Upper lobe of right lung (tissue), 1 donor: ENCODE measurements at regions not wholly inside any gene's neighbourhood (a gene's known extent, or its start where the extent isn't known, plus 50 kb on each side); places are given as distances from the start of the nearest gene placed in this dataset.

Experiments
- ATAC-seq: fragments of 200-7000 bp; cut with Tn5 transposase; one replicate; pipeline ENCODE4 v1.9.1; 2020; ENCODE audit warnings: mild to moderate bottlenecking, moderate library complexity
- DNase-seq: peaks from one replicate; pipeline ENCODE4 v3.0.0-alpha.2; 2020
- H3K27ac ChIP-seq: fragments of 200-600 bp; one replicate; pipeline ENCODE4 v1.8.0; 2022
- H3K27me3 ChIP-seq: fragments of 200-600 bp; one replicate; pipeline ENCODE4 v1.8.0; 2022; ENCODE audit warnings: mild to moderate bottlenecking
- H3K36me3 ChIP-seq: fragments of 200-600 bp; one replicate; pipeline ENCODE4 v1.8.0; 2022
- H3K4me1 ChIP-seq: fragments of 200-600 bp; one replicate; pipeline ENCODE4 v1.8.0; 2022
- H3K4me3 ChIP-seq: fragments of 200-600 bp; one replicate; pipeline ENCODE4 v1.8.0; 2022; ENCODE audit warnings: mild to moderate bottlenecking
- H3K9me3 ChIP-seq: fragments of 200-600 bp; one replicate; pipeline ENCODE4 v1.8.0; 2022
- intact Hi-C: fragments of 100-400 bp; cut with DNase I; formaldehyde crosslinking; loops from one replicate; pipeline ENCODE4 v1.11.0; 2022
- TF ChIP-seq, protein P1 (sequence below): fragments of 200-600 bp; IDR thresholded peaks from one replicate; pipeline ENCODE4 v1.8.0; 2022; ENCODE audit warnings: antibody characterized with exemption
- donor health status: DM: no; HTN: yes; CAD: no; lungs with severe emphysema.

DNA sequence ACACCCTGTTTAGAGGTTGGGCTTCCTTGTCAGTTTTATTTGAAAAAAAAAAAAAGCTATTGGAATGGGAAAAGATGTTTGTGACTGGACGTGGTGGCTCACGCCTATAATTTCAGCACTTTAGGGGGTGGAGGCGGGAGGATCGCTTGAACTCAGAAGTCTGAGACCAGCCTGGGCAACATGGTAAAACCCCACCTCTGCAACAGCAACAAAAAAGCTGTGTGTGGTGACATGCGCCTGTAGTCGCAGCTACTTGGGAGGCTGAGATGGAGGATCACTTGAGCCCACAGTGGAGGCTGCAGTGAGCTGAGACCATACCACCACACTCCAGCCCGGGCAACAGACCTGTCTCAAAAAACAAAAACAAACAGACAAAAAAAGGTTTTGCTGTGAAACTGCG lies 66.1 kb upstream of the SIAH1 start:
- Histone ChIP-seq H3K4me1 (no peaks in the 10 kb centered on the region), H3K4me3 (no peak overlapping the region), H3K27me3 (no peaks in the 10 kb centered on the region), H3K27ac (no peak overlapping the region), H3K9me3 (no peaks in the 10 kb centered on the region), H3K36me3 (no peaks in the 10 kb centered on the region)
- ATAC-seq (no peak), DNase-seq (no peak)
- TF ChIP-seq, protein P1, sequence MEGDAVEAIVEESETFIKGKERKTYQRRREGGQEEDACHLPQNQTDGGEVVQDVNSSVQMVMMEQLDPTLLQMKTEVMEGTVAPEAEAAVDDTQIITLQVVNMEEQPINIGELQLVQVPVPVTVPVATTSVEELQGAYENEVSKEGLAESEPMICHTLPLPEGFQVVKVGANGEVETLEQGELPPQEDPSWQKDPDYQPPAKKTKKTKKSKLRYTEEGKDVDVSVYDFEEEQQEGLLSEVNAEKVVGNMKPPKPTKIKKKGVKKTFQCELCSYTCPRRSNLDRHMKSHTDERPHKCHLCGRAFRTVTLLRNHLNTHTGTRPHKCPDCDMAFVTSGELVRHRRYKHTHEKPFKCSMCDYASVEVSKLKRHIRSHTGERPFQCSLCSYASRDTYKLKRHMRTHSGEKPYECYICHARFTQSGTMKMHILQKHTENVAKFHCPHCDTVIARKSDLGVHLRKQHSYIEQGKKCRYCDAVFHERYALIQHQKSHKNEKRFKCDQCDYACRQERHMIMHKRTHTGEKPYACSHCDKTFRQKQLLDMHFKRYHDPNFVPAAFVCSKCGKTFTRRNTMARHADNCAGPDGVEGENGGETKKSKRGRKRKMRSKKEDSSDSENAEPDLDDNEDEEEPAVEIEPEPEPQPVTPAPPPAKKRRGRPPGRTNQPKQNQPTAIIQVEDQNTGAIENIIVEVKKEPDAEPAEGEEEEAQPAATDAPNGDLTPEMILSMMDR: no peak
- intact Hi-C loops: no loop called here

DNA sequence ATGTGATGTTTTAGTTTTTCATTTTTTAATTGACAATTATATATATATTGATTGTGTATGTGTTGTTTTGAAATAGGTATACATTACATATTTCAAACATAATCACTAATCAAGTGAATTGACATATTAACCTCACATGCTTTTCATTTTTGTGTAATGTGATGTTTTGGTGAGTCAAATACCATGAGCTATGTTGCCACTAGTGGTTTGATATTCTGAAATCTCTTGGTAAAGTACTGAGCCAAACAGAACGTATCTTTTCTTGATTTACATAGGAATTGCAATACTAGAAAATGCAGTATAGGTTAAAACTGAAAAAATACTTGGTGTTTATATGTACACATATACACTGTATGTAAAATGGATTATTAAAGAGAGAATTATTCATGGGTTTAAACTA lies 65.2 kb upstream of the SIAH1 start:
- H3K36me3 ChIP-seq: no peaks in the 10 kb centered on the region
- H3K9me3 ChIP-seq: no peaks in the 10 kb centered on the region
- intact Hi-C loops: no loop called here
- no peak for DNase-seq
- H3K27me3 ChIP-seq: no peaks in the 10 kb centered on the region
- no peak overlapping the region for H3K27ac ChIP-seq
- ATAC-seq: no peak
- H3K4me1 ChIP-seq: peaks cover 1% of the 10 kb centered on the region
- TF ChIP-seq, protein P1: no peak
- H3K4me3 ChIP-seq: no peak overlapping the region

DNA sequence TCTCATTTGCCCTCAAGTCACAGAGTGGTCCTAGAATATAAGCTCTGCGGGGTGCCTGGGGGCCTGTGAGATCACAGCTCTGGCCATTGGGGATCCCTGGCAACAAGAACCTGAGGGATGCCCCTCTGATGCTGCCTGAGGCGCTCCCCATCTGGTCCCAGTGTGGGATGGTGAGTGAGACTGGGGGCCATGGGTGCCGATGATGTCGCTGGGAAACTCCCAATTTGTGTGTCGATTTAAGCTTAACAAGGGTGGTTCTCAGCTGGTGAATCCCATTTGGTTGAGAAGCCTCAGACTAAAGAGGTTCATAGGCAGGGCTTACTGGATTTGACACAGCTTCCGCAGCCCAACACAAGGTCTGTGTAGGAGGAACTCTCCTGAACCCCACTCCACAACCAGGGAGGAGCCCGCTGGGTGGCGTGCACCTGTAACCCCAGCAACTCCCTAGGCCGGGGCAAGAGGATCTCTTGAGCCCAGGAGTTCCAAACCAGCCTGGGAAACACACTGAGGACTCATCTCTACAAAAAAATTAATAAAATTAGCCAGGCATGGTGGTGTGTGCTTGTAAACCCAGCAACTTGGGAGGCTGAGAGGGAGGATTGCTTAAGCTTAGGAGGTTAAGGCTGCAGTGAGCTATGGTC lies 63.7 kb upstream of the SIAH1 start:
- no peak for DNase-seq

DNA sequence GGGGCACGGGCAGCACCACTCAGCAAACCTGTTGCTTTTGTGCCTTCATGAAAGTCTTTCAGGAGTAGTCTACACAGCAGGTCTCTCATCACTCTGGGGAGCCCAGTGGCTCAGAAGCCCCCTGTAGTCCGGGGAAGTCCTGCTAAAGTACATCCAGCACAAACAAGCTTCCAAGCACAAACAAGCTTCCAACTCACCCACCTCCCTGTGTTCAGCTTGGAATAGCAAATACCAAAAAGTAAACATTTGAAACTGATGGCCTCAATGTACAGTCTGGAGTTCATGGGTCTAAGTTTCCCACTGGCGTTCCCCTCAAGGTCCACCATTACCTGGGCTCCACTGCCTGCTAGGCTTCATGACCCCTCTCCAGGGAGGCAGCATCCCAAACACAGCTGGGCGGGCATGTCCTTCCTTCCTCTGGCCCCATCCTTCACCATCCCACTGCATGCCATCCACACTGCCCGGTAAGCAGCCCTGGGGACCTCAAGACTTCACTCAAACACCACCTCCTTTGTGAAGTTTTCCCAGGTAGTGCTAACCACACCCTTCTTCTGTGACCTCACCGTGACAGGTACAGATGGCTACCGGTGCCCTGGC lies 62.8 kb upstream of the SIAH1 start:
- TF ChIP-seq, protein P1: no peak
- no peak for DNase-seq
- Histone ChIP-seq H3K9me3 (no peaks in the 10 kb centered on the region), H3K27me3 (no peaks in the 10 kb centered on the region), H3K27ac (no peak overlapping the region), H3K4me1 (peaks cover 9% of the 10 kb centered on the region), H3K36me3 (no peaks in the 10 kb centered on the region), H3K4me3 (no peak overlapping the region)
- intact Hi-C loops: no loop called here
- no peak for ATAC-seq

More for the DNA sequence above, 63.7 kb upstream of the SIAH1 start:
- Histone ChIP-seq H3K36me3 (no peaks in the 10 kb centered on the region), H3K4me1 (peaks cover 9% of the 10 kb centered on the region), H3K27ac (no peak overlapping the region), H3K4me3 (no peak overlapping the region), H3K9me3 (no peaks in the 10 kb centered on the region), H3K27me3 (no peaks in the 10 kb centered on the region)
- intact Hi-C loops: no loop called here
- TF ChIP-seq, protein P1: no peak
- ATAC-seq: no peak

DNA sequence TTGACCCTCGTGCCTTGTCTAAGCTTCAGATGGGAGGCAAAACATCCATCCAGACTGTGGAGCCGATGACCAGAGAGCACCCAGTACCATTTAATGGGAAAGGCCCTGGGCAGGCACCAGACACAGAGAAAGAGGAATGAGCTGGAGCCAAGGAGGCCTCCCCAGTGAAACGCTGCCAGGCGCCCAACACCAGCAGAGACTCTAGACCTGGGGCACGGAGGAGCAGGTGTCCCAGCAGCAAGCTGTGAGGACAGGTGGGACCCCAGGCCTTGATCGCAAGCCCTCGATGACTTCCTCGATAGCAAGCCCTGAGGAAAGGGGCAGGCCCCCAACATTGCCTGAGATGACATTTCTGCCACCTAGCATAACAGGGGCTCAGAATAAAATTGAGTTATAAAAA lies 62.2 kb upstream of the SIAH1 start:
- Histone ChIP-seq H3K36me3 (no peaks in the 10 kb centered on the region), H3K4me1 (peaks cover 9% of the 10 kb centered on the region), H3K27me3 (no peaks in the 10 kb centered on the region), H3K4me3 (no peak overlapping the region), H3K27ac (no peak overlapping the region), H3K9me3 (no peaks in the 10 kb centered on the region)
- DNase-seq: no peak
- intact Hi-C loops: no loop called here
- ATAC-seq: no peak
- TF ChIP-seq, protein P1: no peak
